HCT116 (cell line): ENCODE measurements at regions not wholly inside any gene's neighbourhood (a gene's known extent, or its start where the extent isn't known, plus 50 kb on each side); places are given as distances from the start of the nearest gene placed in this dataset.

Source experiments
- ATAC-seq: fragments of 200-7000 bp; cut with Tn5 transposase; 2 replicates; pipeline ENCODE4 v1.9.1; 2020; ENCODE audit warnings: mild to moderate bottlenecking, moderate library complexity
- BruUV-seq: library from RNA; stranded (reverse); fragments of 400-500 nt; replicated peaks from 2 replicates; lab custom pipeline; 2021; lab: Mats Ljungman, UMichigan
- CTCF ChIA-PET: fragments of 300-600 bp; sonication (Branson Sonifier 250); formaldehyde crosslinking; loops from one replicate; lab custom pipeline; 2021; ENCODE audit warnings: antibody characterized with exemption; lab: Charles Lee
- POLR2A ChIA-PET: fragments of 300-600, 350-600 bp; sonication (Branson Sonifier 250); formaldehyde crosslinking; loops from one replicate; lab custom pipeline; 2021; ENCODE audit warnings: antibody characterized with exemption; lab: Charles Lee
- RAD21 ChIA-PET, 2 experiments: fragments of 300-600 bp; sonication (Branson Sonifier 250); formaldehyde crosslinking; loops; one replicate each; lab custom pipeline; 2023; ENCODE audit warnings: low total read pairs in 2 of 2; ENCODE audit not compliant: uncharacterized antibody in 2 of 2, unreplicated experiment in 2 of 2, low non-redundant PET in 1 of 2; lab: Charles Lee
- DNase-seq: peaks from one replicate; pipeline ENCODE4 v3.0.0-alpha.2; 2010; ENCODE audit warnings: low read depth, low spot score
- H2AFZ ChIP-seq: fragments of 200-600 bp; shearing (Covaris generic), sonication (generic); 2 replicates; pipeline ENCODE4 v1.6.1; 2017; ENCODE audit warnings: low read depth, mixed run types, mixed read lengths, antibody characterized with exemption, low read length; ENCODE audit not compliant: poor library complexity, severe bottlenecking
- H3K27ac ChIP-seq: 2 replicates; pipeline ENCODE4 v1.5.1; 2012; ENCODE audit warnings: low read depth, low read length
- H3K27me3 ChIP-seq: fragments of 200-600 bp; sonication (generic); 2 replicates; pipeline ENCODE4 v1.6.1; 2016; ENCODE audit warnings: mixed run types, low read length, mixed read lengths; ENCODE audit not compliant: insufficient read depth
- H3K36me3 ChIP-seq, 2 experiments: fragments of 200-500 bp in 1 of 2; fragments of 200-600 bp in 1 of 2; sonication (Bioruptor generic) in 1 of 2; sonication (generic) in 1 of 2; 2 replicates each; pipeline versions ENCODE4 v1.5.1 to v1.6.1; 2014 to 2016; ENCODE audit warnings: low read length in 2 of 2, inconsistent platforms in 1 of 2, mixed read lengths in 1 of 2, mixed run types in 1 of 2; ENCODE audit not compliant: insufficient read depth in 2 of 2, control insufficient read depth in 1 of 2
- H3K4me1 ChIP-seq, 2 experiments: fragments of 200-600 bp in 1 of 2; sonication (generic) in 1 of 2; 2 replicates each; pipeline versions ENCODE4 v1.5.1 to v1.6.1; 2012 to 2017; ENCODE audit warnings: low read length in 2 of 2, inconsistent platforms in 1 of 2, mild to moderate bottlenecking in 1 of 2, mixed read lengths in 1 of 2, mixed run types in 1 of 2, moderate library complexity in 1 of 2; ENCODE audit not compliant: insufficient read depth in 2 of 2, control insufficient read depth in 1 of 2
- H3K4me2 ChIP-seq: fragments of 200-600 bp; sonication (generic); 2 replicates; pipeline ENCODE4 v1.6.1; 2017; ENCODE audit warnings: mixed run types, low read length, mixed read lengths
- H3K4me3 ChIP-seq, 2 experiments: fragments of 200-600 bp in 1 of 2; sonication (generic) in 1 of 2; replicated peaks in 1 of 2; 2 replicates each; pipeline ENCODE4 v1.5.1; 2011 to 2016; ENCODE audit warnings: low read length in 2 of 2, control low read depth in 1 of 2, low read depth in 1 of 2, mild to moderate bottlenecking in 1 of 2, mixed read lengths in 1 of 2, mixed run types in 1 of 2
- H3K79me2 ChIP-seq: fragments of 200-600 bp; sonication (generic); 2 replicates; pipeline ENCODE4 v1.6.1; 2017; ENCODE audit warnings: mild to moderate bottlenecking, mixed run types, low read length, moderate library complexity, mixed read lengths; ENCODE audit not compliant: insufficient read depth
- H3K9ac ChIP-seq: fragments of 200-600 bp; sonication (generic); 2 replicates; pipeline ENCODE4 v1.6.1; 2016; ENCODE audit warnings: low read length, mixed read lengths
- H3K9me2 ChIP-seq: fragments of 200-600 bp; sonication (generic), shearing (Covaris generic); 2 replicates; pipeline ENCODE4 v1.6.1; 2017; ENCODE audit warnings: mixed run types, mild to moderate bottlenecking, moderate library complexity; ENCODE audit not compliant: insufficient read depth
- H3K9me3 ChIP-seq, 2 experiments: fragments of 200-500 bp in 1 of 2; fragments of 200-600 bp in 1 of 2; sonication (Bioruptor generic) in 1 of 2; sonication (generic) in 1 of 2; 2 replicates each; pipeline ENCODE4 v1.6.1; 2014 to 2017; ENCODE audit warnings: low read length in 2 of 2, mixed read lengths in 2 of 2, inconsistent platforms in 1 of 2, low read depth in 1 of 2, mild to moderate bottlenecking in 1 of 2, mixed run types in 1 of 2, moderate library complexity in 1 of 2; ENCODE audit not compliant: control insufficient read depth in 1 of 2, insufficient read depth in 1 of 2
- H4K20me1 ChIP-seq: fragments of 200-600 bp; sonication (generic), shearing (Covaris generic); 2 replicates; pipeline ENCODE4 v1.6.1; 2017; ENCODE audit warnings: mixed run types, mild to moderate bottlenecking, moderate library complexity; ENCODE audit not compliant: insufficient read depth
- CBX3 ChIP-seq: IDR thresholded peaks from 2 replicates; pipeline ENCODE4 v1.6.1; 2012; ENCODE audit warnings: low read depth
- CEBPB ChIP-seq: IDR thresholded peaks from 2 replicates; pipeline ENCODE4 v1.6.1; 2012; ENCODE audit warnings: low read depth
- EGR1 ChIP-seq: IDR thresholded peaks from 2 replicates; pipeline ENCODE4 v1.6.1; 2012; ENCODE audit warnings: low read depth
- ELF1 ChIP-seq: IDR thresholded peaks from 2 replicates; pipeline ENCODE4 v1.6.1; 2012; ENCODE audit warnings: low read depth, borderline replicate concordance
- EZH2 ChIP-seq: fragments of 200-600 bp; sonication (generic); IDR thresholded peaks from 2 replicates; pipeline ENCODE4 v1.6.1; 2017; ENCODE audit warnings: antibody characterized with exemption, mixed run types
- EZH2phosphoT487 ChIP-seq: fragments of 200-600 bp; IDR thresholded peaks from 2 replicates; pipeline ENCODE4 v1.6.1; 2018; ENCODE audit warnings: antibody characterized with exemption, borderline replicate concordance
- POLR2A ChIP-seq: IDR thresholded peaks from 2 replicates; pipeline ENCODE4 v1.7.0; 2011; ENCODE audit warnings: borderline replicate concordance; ENCODE audit not compliant: insufficient read depth, insufficient read length; ENCODE audit errors: extremely low read depth
- POLR2AphosphoS5 ChIP-seq: IDR thresholded peaks from 2 replicates; pipeline ENCODE4 v1.6.1; 2011; ENCODE audit warnings: mild to moderate bottlenecking, low read depth, low read length, moderate library complexity
- RAD21 ChIP-seq: IDR thresholded peaks from 2 replicates; pipeline ENCODE4 v1.6.1; 2012; ENCODE audit warnings: low read depth, mild to moderate bottlenecking
- SIN3A ChIP-seq: IDR thresholded peaks from 2 replicates; pipeline ENCODE4 v1.6.1; 2012; ENCODE audit warnings: low read depth
- SP1 ChIP-seq: IDR thresholded peaks from 2 replicates; pipeline ENCODE4 v1.6.1; 2012; ENCODE audit warnings: low read depth
- SRF ChIP-seq: IDR thresholded peaks from 2 replicates; pipeline ENCODE4 v1.6.1; 2012; ENCODE audit warnings: low read depth
- TCF7L2 ChIP-seq: IDR thresholded peaks from 2 replicates; pipeline ENCODE4 v1.7.0; 2011; ENCODE audit warnings: borderline replicate concordance, inconsistent platforms; ENCODE audit not compliant: insufficient read depth, insufficient read length; ENCODE audit errors: extremely low read depth
- YY1 ChIP-seq: IDR thresholded peaks from 2 replicates; pipeline ENCODE4 v1.6.1; 2011; ENCODE audit warnings: low read length, low read depth, moderate library complexity, mild to moderate bottlenecking; ENCODE audit not compliant: insufficient replicate concordance; ENCODE audit errors: extremely low read depth
- ZFX ChIP-seq: fragments of 450-650 bp; IDR thresholded peaks from 2 replicates; pipeline ENCODE4 v1.6.1; 2017
- ZNF274 ChIP-seq: fragments of 200-500 bp; sonication (Bioruptor generic); IDR thresholded peaks from 2 replicates; pipeline ENCODE4 v1.6.1; 2014; ENCODE audit warnings: mild to moderate bottlenecking, low read depth, low read length, inconsistent platforms
- intact Hi-C: fragments of 100-400 bp; cut with micrococcal nuclease; formaldehyde crosslinking; loops from 2 replicates; pipeline ENCODE4 v1.10.0; 2022
- TF ChIP-seq, protein P1 (sequence below): IDR thresholded peaks from 2 replicates; pipeline ENCODE4 v1.6.1; 2012; ENCODE audit warnings: low read depth
- TF ChIP-seq, protein P2 (sequence below): IDR thresholded peaks from 2 replicates; pipeline ENCODE4 v1.6.1; 2012
- TF ChIP-seq, protein P3 (sequence below): IDR thresholded peaks from 2 replicates; pipeline ENCODE4 v1.6.1; 2011; ENCODE audit warnings: mild to moderate bottlenecking, low read length, moderate library complexity; ENCODE audit not compliant: insufficient replicate concordance; ENCODE audit errors: extremely low read depth
- TF ChIP-seq, protein P4 (sequence below), 3 experiments: fragments of 200-600 bp in 1 of 3; sonication (generic) in 1 of 3; IDR thresholded peaks in 2 of 3; conservative IDR thresholded peaks in 1 of 3; 2 replicates each; pipeline ENCODE4 v1.5.1; 2012 to 2017; ENCODE audit warnings: low read depth in 2 of 3, low read length in 2 of 3, antibody characterized with exemption in 1 of 3, borderline replicate concordance in 1 of 3, control low read depth in 1 of 3, mild to moderate bottlenecking in 1 of 3, mixed read lengths in 1 of 3, mixed run types in 1 of 3, moderate library complexity in 1 of 3; ENCODE audit not compliant: insufficient read depth in 1 of 3

DNA sequence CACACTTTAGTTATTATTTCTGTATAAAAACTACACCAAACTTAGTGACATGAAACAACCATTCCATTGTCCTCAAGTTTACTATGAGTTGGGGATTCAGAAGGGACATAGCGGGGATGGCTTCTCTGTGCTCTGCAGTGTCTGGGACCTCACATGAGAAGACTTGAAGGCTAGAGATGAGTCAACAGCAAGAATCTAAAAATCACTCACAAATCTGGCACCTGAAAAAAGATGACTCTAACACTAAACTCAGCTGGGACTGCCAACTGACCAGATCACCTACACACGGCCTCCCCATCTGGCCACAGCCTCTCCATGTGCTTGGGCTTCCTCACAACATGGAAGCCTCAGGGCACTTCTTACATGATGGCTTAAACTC, 63.0 kb upstream of the EYA2 start (continued):
- TF ChIP-seq, protein P1, sequence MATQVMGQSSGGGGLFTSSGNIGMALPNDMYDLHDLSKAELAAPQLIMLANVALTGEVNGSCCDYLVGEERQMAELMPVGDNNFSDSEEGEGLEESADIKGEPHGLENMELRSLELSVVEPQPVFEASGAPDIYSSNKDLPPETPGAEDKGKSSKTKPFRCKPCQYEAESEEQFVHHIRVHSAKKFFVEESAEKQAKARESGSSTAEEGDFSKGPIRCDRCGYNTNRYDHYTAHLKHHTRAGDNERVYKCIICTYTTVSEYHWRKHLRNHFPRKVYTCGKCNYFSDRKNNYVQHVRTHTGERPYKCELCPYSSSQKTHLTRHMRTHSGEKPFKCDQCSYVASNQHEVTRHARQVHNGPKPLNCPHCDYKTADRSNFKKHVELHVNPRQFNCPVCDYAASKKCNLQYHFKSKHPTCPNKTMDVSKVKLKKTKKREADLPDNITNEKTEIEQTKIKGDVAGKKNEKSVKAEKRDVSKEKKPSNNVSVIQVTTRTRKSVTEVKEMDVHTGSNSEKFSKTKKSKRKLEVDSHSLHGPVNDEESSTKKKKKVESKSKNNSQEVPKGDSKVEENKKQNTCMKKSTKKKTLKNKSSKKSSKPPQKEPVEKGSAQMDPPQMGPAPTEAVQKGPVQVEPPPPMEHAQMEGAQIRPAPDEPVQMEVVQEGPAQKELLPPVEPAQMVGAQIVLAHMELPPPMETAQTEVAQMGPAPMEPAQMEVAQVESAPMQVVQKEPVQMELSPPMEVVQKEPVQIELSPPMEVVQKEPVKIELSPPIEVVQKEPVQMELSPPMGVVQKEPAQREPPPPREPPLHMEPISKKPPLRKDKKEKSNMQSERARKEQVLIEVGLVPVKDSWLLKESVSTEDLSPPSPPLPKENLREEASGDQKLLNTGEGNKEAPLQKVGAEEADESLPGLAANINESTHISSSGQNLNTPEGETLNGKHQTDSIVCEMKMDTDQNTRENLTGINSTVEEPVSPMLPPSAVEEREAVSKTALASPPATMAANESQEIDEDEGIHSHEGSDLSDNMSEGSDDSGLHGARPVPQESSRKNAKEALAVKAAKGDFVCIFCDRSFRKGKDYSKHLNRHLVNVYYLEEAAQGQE, result no peak
- no peak for TF ChIP-seq TCF7L2
- no peak for TF ChIP-seq RAD21

DNA sequence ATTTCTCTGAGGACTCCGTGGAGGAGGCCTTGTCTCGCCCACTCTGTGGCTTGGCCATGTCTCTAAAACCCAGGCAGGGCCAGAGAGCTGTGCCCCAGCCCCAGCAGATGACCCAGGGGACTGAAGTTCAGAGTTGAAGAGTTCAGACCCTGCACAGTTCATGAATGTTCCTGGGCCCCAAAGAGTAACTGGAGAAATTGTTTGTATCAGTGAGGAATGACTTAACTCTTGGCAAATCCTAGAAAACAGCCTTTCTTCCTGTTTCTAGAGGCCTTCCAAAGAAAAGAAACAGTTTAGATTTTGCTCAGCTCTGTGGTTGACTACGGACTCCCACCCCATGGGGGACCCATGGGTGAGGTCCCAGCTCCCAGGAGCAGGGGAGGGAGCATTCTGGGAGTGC, 62.1 kb upstream of the EYA2 start:
- intact Hi-C loops, result no loop called here
- Histone ChIP-seq H3K27me3 (no peaks in the 10 kb centered on the region), H3K4me1 (peaks cover 0 to 7% of the 10 kb centered on the region in 2 experiments; a peak in 2 of 4 replicates), H4K20me1 (no peaks in the 10 kb centered on the region), H2AFZ (no peak overlapping the region), H3K36me3 (no peaks in the 10 kb centered on the region), H3K9me3 (no peaks in the 10 kb centered on the region), H3K79me2 (no peaks in the 10 kb centered on the region), H3K27ac (no peak overlapping the region), H3K4me3 (no peak overlapping the region), H3K4me2 (no peak overlapping the region), H3K9me2 (no peaks in the 10 kb centered on the region), H3K9ac (no peak overlapping the region)
- DNase-seq (no peak), ATAC-seq (no peak)
- ChIA-PET CTCF (interaction anchor here (0.6 kb wide), 1 partner anchor 18 kb away, joined by 3 read pairs; no protein-coding TSS in a partner anchor), POLR2A (no interaction called here), RAD21 (no interaction called here)
- BruUV-seq, result no TSS peak
- TF ChIP-seq ELF1 (no peak), YY1 (no peak), SRF (no peak), ZFX (no peak), EZH2 (no peak), TCF7L2 (no peak), EGR1 (no peak), RAD21 (no peak), CBX3 (no peak), EZH2phosphoT487 (no peak), POLR2AphosphoS5 (no peak), ZNF274 (no peak), SIN3A (no peak), SP1 (no peak), POLR2A (no peak), CEBPB (no peak)
- TF ChIP-seq, protein P2, sequence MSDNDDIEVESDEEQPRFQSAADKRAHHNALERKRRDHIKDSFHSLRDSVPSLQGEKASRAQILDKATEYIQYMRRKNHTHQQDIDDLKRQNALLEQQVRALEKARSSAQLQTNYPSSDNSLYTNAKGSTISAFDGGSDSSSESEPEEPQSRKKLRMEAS, result no peak
- TF ChIP-seq, protein P3, sequence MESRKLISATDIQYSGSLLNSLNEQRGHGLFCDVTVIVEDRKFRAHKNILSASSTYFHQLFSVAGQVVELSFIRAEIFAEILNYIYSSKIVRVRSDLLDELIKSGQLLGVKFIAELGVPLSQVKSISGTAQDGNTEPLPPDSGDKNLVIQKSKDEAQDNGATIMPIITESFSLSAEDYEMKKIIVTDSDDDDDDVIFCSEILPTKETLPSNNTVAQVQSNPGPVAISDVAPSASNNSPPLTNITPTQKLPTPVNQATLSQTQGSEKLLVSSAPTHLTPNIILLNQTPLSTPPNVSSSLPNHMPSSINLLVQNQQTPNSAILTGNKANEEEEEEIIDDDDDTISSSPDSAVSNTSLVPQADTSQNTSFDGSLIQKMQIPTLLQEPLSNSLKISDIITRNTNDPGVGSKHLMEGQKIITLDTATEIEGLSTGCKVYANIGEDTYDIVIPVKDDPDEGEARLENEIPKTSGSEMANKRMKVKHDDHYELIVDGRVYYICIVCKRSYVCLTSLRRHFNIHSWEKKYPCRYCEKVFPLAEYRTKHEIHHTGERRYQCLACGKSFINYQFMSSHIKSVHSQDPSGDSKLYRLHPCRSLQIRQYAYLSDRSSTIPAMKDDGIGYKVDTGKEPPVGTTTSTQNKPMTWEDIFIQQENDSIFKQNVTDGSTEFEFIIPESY, result no peak
- TF ChIP-seq, protein P4, sequence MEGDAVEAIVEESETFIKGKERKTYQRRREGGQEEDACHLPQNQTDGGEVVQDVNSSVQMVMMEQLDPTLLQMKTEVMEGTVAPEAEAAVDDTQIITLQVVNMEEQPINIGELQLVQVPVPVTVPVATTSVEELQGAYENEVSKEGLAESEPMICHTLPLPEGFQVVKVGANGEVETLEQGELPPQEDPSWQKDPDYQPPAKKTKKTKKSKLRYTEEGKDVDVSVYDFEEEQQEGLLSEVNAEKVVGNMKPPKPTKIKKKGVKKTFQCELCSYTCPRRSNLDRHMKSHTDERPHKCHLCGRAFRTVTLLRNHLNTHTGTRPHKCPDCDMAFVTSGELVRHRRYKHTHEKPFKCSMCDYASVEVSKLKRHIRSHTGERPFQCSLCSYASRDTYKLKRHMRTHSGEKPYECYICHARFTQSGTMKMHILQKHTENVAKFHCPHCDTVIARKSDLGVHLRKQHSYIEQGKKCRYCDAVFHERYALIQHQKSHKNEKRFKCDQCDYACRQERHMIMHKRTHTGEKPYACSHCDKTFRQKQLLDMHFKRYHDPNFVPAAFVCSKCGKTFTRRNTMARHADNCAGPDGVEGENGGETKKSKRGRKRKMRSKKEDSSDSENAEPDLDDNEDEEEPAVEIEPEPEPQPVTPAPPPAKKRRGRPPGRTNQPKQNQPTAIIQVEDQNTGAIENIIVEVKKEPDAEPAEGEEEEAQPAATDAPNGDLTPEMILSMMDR (IDR thresholded peaks at IDR 0.05 in 2 of 3, conservative IDR thresholded peaks at IDR 0.05 in 1 of 3; ENCODE audit: borderline replicate concordance in 1 of 3, insufficient read depth in 1 of 3, low read depth in 2 of 3, low read length in 2 of 3), result no peak
